ENCODE measurements at regions not wholly inside any gene's neighbourhood (a gene's known extent, or its start where the extent isn't known, plus 50 kb on each side); places are given as distances from the start of the nearest gene placed in this dataset.

DNA sequence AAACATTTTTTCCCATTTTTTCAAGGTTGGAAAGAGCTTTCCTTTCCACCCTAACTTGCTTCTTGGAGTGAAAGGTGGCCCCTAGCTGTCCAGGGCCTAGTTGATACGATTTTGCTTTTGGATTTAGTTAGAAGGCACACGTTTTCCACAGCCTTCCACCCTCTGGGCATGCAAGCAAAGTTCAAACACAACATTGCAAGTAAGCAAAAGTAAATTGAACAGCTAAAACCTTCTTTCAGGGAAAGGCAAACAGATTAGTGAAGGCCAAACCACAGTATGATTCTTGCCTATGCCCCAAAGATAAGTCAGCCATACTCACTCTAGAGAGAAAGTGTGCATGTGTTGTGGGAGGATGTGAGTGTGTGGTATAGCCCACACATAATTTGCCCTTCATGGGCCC, 273.7 kb upstream of the KLHL29 start:
- DNase-seq (ENCODE audit: low read depth), result no peak

DNA sequence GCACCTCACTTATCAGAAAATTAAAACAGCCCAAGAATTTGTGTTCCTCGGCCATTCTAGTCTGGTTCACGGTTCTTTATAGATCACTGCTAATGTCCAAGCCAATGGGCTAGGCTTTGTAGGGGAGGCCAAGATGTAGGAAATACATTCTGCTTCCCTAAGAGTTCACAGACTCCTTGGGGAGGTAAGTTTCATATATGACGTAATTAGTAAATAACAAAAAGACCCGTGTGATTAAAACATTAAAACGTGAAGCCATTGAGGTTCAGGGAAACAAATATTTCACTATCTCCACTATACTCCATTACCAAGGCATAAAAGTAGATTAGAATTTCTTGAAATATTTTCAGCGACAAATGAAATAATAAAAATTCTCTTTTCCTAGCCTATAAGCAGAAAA, 272.5 kb upstream of the KLHL29 start:
- DNase-seq (ENCODE audit: low read depth), result no peak

DNA sequence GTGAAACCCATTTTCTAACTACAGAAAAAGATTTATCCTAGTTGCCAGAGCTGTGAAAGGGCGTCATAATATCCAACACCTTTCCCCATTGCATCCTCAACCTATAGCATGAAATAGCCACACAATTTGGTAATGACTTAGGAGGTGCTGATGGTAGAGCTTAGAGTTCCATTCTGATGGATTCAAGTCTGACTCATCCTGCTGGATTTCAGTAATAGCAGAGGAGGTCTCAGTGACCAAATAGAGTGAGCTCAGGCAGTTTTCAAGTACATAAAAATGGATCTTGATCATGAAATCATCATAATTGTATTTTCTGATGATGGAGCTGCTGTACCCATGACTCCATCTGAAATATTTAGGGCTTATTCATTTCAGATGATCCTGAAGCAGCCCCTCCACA, 270.7 kb upstream of the KLHL29 start:
- no peak for DNase-seq (ENCODE audit: low read depth)

DNA sequence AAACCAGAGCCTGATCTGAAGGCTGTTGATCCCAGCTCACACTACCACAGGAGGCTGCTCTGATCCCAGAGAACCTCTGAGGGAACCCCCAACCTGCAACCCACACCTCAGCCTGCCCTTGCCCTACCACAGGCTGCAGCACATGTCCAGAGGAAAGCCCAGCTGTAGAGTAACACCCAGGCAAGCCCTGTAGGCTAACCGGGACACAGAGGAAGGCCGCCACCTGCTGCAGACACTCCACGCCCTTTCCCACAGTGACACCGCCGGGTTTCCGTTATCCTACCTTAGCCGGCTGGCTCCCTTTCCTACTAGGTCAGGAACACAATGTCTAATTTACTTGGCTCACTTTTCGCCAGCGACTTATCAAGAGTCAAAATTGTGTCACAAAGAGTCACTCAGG, 266.7 kb upstream of the KLHL29 start:
- DNase-seq (ENCODE audit: low read depth), result no peak

GRCh38 chr2:23118894-23119293, 266.1 kb upstream of the KLHL29 start:
- DNase-seq (ENCODE audit: low read depth), result no peak

DNA sequence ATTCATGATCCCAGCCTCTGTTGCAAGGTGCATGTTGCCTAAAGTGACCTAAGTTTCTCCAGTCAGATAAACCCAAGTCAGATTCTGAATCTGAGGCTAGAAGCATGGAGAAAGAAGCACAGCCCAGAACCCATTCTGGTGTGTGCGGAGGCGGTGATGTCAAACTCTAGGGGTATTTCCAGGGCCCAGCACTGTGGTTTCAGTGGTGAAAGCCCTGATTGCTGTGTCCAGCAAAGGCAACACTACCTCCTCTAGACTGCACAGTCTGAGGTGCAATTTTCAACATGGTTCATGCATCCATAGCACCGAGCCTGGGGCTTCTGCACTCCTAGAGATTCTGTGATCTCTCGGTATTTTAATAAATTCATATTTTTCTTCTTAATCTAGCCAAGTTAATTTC, 264.8 kb upstream of the KLHL29 start:
- no peak for DNase-seq (ENCODE audit: low read depth)

GRCh38 chr2:23121968-23122648, 262.9 kb upstream of the KLHL29 start:
- DNase-seq (ENCODE audit: low read depth), result no peak

GRCh38 chr2:23122681-23123215, 262.2 kb upstream of the KLHL29 start:
- no peak for DNase-seq (ENCODE audit: low read depth)

DNA sequence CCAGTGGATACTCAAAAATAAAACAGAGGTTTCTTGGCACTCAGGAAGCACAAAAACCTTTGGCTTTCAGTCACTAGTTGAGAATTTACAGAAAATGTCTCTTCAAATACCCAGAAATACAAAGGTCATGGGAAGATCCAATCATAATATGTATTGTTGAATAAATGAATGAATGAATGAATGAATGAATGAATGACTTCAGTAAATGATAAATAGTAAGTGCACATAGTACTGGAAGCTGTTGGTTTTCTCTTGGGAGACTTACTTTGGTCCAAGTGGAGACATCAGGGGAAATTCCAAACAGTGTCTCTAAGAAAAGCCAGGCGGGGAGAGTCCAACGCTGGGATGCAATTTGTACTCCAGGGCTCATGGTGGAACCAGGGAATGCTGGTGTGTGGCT, 261.3 kb upstream of the KLHL29 start:
- no peak for DNase-seq (ENCODE audit: low read depth)

- peak; percentile 0 for DNase-seq (ENCODE audit: low read depth)
Observed at GRCh38 chr2:23124214-23124750, 260.7 kb upstream of the KLHL29 start.

- no peak for DNase-seq (ENCODE audit: low read depth)
Observed at GRCh38 chr2:23127465-23127864, 257.5 kb upstream of the KLHL29 start.

GRCh38 chr2:23128684-23129292, 256.2 kb upstream of the KLHL29 start:
- DNase-seq (ENCODE audit: low read depth), result no peak

DNA sequence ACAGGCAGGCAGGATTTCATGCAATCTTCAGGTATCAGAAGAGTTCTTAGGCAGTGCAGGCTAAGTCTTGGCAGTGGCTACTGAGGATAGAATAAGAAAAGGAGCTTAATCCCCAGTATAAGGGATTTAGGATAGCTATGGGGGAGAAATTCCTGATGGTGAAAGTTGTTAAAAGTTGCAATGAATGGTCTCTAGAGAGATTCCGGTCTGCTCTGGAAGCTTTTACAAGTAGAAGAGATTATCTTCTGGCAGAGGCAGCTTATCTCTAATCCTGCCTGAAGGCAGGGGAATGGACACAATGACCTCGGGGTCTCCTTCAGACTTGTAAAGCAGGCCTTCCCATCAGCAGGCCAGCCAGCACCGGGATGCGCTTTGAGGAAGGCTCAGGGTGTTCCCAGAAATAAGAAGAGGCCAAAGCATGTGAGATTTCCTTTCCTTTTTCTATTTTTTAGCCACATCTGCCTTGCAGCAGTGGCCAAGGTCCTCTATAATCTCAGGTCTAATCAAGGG, 253.9 kb upstream of the KLHL29 start:
- no peak for DNase-seq (ENCODE audit: low read depth)

- DNase-seq (ENCODE audit: low read depth), result no peak
Observed at GRCh38 chr2:23132000-23132399, 253.0 kb upstream of the KLHL29 start.

- no peak for DNase-seq (ENCODE audit: low read depth)
Observed at GRCh38 chr2:23132823-23133595, 252.0 kb upstream of the KLHL29 start.

GRCh38 chr2:23134726-23135125, 250.3 kb upstream of the KLHL29 start:
- DNase-seq (ENCODE audit: low read depth), result no peak

GRCh38 chr2:23135481-23136100, 249.4 kb upstream of the KLHL29 start:
- DNase-seq (ENCODE audit: low read depth), result no peak

DNA sequence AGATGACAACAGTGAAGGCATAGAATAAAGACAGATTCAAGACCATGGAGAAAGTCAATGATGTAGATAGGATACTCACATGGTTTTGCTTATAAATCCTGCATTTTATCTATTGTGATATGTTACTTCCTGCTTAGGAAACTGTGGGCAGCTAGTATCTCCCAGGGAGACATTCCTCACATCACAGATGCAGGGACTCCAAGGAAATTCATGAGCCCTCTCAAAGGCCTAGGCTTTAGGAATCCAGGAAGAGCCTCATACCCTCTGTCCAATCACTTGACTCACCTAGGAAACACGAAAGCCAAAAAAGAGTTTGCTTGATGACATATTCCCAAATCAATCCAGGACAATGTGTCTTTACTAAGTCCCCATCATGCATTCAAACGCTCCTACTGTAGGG, 247.8 kb upstream of the KLHL29 start:
- DNase-seq (ENCODE audit: low read depth), result no peak

GRCh38 chr2:23138701-23139100, 246.3 kb upstream of the KLHL29 start:
- no peak for DNase-seq (ENCODE audit: low read depth)

GRCh38 chr2:23145460-23145859, 239.5 kb upstream of the KLHL29 start:
- no peak for DNase-seq (ENCODE audit: low read depth)

DNA sequence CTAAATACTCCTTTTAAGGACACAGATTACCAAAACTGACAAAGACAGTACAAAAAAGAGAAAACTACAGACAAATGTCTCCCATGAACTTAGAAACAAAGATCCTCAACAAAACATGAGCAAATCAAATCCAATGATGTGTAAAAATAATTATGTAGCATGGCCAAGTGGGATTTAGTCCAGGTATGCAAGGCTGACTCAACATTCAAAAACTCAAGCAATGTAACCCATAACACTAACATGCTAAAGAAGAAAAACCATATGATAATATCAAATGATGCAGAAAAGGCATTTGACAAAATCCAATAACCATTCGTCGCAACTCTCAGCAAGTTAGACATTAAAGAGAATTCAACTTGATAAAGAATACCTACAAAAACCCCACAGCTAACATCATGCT, 239.0 kb upstream of the KLHL29 start:
- DNase-seq (ENCODE audit: low read depth), result no peak
